Mesodermal cell (in vitro differentiated cells): ENCODE measurements at regions not wholly inside any gene's neighbourhood (a gene's known extent, or its start where the extent isn't known, plus 50 kb on each side); places are given as distances from the start of the nearest gene placed in this dataset.

Source experiments
- H3K27ac ChIP-seq: 2 replicates; pipeline ENCODE4 v1.7.0; 2013; ENCODE audit warnings: mild to moderate bottlenecking, low read depth, low read length, moderate library complexity; ENCODE audit not compliant: severe bottlenecking
- H3K36me3 ChIP-seq: 2 replicates; pipeline ENCODE4 v1.7.1; 2013; ENCODE audit warnings: mild to moderate bottlenecking, low read length, moderate library complexity; ENCODE audit not compliant: control insufficient read depth, insufficient read depth
- H3K4me1 ChIP-seq: one replicate; pipeline ENCODE4 v1.7.1; 2013; ENCODE audit warnings: mild to moderate bottlenecking, low read length; ENCODE audit not compliant: insufficient read depth, control insufficient read depth, poor library complexity, severe bottlenecking
- H3K4me3 ChIP-seq: 2 replicates; pipeline ENCODE4 v1.7.0; 2013; ENCODE audit warnings: low read length, control low read depth, mild to moderate bottlenecking; ENCODE audit not compliant: insufficient read depth, poor library complexity, severe bottlenecking; ENCODE audit errors: extremely low read depth
- H3K9me3 ChIP-seq: 2 replicates; pipeline ENCODE4 v1.7.1; 2013; ENCODE audit warnings: mild to moderate bottlenecking, low read length, moderate library complexity; ENCODE audit not compliant: control insufficient read depth
- WGBS, 2 experiments: methylation state at CpG; one replicate each; pipeline ENCODE4 v1.1.5; 2013; ENCODE audit warnings: missing lambda C conversion rate in 2 of 2; ENCODE audit not compliant: insufficient coverage in 2 of 2; 5-methylcytosine and 5-hydroxymethylcytosine counted together

DNA sequence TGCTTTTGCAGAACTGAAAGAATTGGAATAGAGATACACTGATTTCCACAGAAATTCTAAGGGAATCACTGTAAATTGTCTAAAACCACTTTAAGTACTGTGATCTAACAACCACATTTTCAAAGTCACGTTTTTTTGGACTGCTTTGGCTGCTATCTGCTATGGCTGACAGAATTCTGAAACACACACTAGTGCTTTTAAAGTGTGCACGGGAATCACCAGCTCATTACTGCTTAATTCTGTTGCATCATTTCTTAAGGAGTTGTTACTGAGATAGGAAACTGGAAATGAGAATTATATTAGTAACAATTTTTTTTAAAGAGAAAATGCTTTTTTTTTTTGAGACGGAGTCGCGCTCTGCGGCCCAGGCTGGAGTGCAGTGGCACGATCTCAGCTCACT, 716.5 kb upstream of the NRSN1 start:
- Histone ChIP-seq H3K4me1 (no peaks in the 10 kb centered on the region), H3K4me3 (no peak overlapping the region)
- WGBS, 2 experiments, result 77 to 80% methylated on average over 1 to 5 of the region's 7 CpGs

GRCh38 chr6:23410439-23410838, 715.6 kb upstream of the NRSN1 start:
- H3K4me1 ChIP-seq, result no peaks in the 10 kb centered on the region
- no peaks in the 10 kb centered on the region for H3K36me3 ChIP-seq
- WGBS, 2 experiments, result 87% methylated on average over 7 to 8 of the region's 8 CpGs
- H3K4me3 ChIP-seq, result no peak overlapping the region
- no peak overlapping the region for H3K27ac ChIP-seq
- H3K9me3 ChIP-seq, result no peaks in the 10 kb centered on the region

More for the DNA sequence above, 716.5 kb upstream of the NRSN1 start:
- no peaks in the 10 kb centered on the region for H3K36me3 ChIP-seq
- no peaks in the 10 kb centered on the region for H3K9me3 ChIP-seq
- H3K27ac ChIP-seq, result no peak overlapping the region

DNA sequence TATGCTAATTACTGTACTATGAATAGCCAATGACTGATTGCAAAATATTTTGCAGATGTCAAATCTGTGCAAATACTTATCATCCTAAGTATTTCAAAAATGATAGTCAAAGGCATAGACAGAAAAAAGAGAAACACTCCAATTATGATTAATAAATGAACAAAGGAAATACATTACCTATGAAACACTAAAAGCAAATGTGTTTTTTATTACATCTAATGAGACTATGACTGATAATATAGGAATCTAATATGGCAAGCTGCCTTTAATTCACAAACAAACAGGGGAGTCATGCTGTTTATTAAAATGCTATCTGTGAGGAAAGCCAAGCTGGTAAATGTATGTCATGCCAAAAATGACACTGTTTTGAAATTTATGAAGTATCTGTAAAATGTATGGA, 713.2 kb upstream of the NRSN1 start:
- no peaks in the 10 kb centered on the region for H3K36me3 ChIP-seq
- H3K9me3 ChIP-seq, result no peaks in the 10 kb centered on the region
- no peaks in the 10 kb centered on the region for H3K4me1 ChIP-seq

GRCh38 chr6:23413327-23414050, 712.5 kb upstream of the NRSN1 start:
- 100% methylated on average over 1 of the region's 2 CpGs; no CpG with 5 or more reads in 1 of the 2 experiments for WGBS, 2 experiments
- Histone ChIP-seq H3K9me3 (no peaks in the 10 kb centered on the region), H3K27ac (no peak overlapping the region), H3K4me3 (no peak overlapping the region), H3K36me3 (no peaks in the 10 kb centered on the region), H3K4me1 (no peaks in the 10 kb centered on the region)

More for the DNA sequence above, 713.2 kb upstream of the NRSN1 start:
- no peak overlapping the region for H3K4me3 ChIP-seq
- H3K27ac ChIP-seq, result no peak overlapping the region

DNA sequence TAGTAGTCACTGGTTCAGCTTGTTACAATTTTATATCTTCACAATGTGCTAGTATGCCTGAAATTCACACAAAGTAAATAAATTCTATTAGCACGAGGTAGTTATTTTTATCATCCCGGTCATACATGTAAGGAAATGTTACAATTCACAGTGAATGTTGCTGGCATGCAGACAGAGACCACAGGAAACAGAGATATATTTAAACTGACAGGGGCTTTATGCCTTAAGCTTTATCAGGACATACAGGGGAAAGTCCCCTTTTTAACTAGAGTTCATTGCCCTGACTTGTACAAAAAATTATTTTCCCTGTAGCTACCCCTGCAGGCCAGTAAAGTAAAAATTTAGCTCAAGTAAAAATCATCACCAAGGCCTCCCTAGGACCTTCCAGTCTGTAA, 712.0 kb upstream of the NRSN1 start:
- no peaks in the 10 kb centered on the region for H3K4me1 ChIP-seq
- WGBS, 2 experiments, result 80% methylated on average over 2 of the region's 2 CpGs; no CpG with 5 or more reads in 1 of the 2 experiments
- no peaks in the 10 kb centered on the region for H3K36me3 ChIP-seq
- no peak overlapping the region for H3K4me3 ChIP-seq
- H3K9me3 ChIP-seq, result no peaks in the 10 kb centered on the region
- H3K27ac ChIP-seq, result no peak overlapping the region

DNA sequence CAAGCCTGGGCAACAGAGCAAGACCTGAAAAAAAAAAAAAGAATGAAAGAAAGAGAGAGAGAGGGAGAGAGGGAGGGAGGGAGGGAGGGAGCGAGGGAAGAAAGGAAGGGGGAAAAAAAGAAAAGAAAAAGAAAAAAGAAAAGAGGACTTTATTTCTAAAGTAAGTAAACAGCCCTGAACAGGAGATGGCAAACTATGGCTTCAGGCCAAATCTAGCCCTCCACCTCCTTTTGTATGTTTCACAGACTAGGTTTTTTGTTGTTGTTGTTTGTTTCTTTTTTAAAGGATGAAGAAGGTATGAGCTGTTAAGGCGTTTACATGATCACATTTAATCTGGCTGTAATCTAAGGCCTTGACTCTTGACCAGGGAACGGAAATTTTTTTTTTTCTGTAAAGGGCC, 711.1 kb upstream of the NRSN1 start:
- H3K9me3 ChIP-seq, result no peaks in the 10 kb centered on the region
- WGBS, 2 experiments, result no CpG with 5 or more reads among the region's 3 CpGs
- no peak overlapping the region for H3K27ac ChIP-seq
- H3K4me1 ChIP-seq, result no peaks in the 10 kb centered on the region
- no peak overlapping the region for H3K4me3 ChIP-seq
- no peaks in the 10 kb centered on the region for H3K36me3 ChIP-seq

DNA sequence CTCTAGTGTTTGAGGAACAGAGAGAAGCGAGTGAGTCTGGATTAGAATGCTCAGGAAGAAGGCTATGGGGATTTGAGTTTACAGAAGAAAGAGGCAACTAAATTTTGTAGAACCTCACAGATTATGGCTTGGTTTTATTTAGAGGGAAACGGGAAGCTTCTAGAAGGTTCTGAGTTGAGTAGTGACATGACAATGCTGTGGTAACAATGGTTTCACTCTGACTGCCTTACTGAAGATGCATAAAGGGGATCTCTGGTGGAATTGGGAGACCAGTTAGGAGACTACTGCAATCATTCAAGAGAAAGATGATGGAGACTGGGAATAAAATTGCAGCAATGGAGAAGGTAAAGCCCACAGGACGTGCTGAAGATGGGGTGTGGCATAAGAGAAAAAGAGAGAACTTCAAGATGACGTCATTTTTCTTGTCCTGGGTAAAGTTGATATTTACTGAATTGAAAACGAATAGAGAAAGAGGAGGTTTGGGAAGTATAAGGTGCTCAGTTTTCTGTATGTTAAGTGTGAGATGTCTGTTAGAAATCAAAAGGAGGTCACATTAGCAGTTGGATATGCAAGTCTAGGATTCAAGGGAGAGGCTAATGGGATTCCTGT, 710.1 kb upstream of the NRSN1 start:
- H3K4me3 ChIP-seq, result no peak overlapping the region

DNA sequence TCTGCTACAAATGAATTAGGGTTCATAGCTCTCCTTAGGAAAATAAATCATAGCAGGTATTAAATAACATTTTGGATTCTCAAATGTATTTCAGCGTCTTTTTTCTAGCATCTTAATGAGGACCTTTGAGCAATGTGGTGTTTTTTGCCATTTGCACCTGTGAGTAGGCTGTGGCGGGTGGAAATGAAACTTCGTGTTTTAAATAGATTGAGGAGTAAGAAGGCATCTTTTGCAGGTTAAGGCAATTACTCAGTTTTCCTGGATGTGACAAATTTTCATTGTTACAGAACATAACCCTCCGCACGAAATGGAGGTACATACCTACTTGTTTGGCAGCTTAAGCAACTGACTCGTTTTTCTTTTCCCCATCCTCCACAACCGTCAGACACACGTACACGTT, 708.9 kb upstream of the NRSN1 start:
- Histone ChIP-seq H3K27ac (no peak overlapping the region), H3K4me1 (no peaks in the 10 kb centered on the region), H3K9me3 (no peaks in the 10 kb centered on the region), H3K36me3 (no peaks in the 10 kb centered on the region), H3K4me3 (no peak overlapping the region)
- 92 to 100% methylated on average over 1 to 4 of the region's 9 CpGs for WGBS, 2 experiments

More for the DNA sequence above, 710.1 kb upstream of the NRSN1 start:
- 89 to 90% methylated on average over 5 of the region's 5 CpGs for WGBS, 2 experiments
- Histone ChIP-seq H3K27ac (no peak overlapping the region), H3K36me3 (no peaks in the 10 kb centered on the region), H3K4me1 (no peaks in the 10 kb centered on the region), H3K9me3 (no peaks in the 10 kb centered on the region)

DNA sequence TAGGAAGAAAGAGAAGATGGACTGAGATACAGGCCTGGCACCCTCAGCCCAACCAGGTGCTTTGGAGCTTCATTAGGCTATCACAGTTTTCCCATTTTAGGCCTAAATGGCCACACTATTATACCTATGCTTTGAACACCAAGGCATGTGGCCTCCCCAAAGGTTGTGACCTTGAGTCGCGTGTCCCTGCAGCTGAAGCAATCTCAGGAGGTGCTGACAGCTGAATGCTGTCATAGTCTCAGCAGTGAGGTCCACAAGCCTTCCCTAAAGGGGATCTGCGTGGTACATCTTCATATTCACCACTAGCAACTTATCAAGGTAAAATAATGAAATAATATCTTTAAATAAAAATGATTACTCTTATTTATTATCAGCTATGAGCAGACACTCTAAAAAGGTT, 707.9 kb upstream of the NRSN1 start:
- H3K36me3 ChIP-seq, result no peaks in the 10 kb centered on the region
- no peak overlapping the region for H3K4me3 ChIP-seq
- H3K4me1 ChIP-seq, result no peaks in the 10 kb centered on the region
- no peaks in the 10 kb centered on the region for H3K9me3 ChIP-seq
- WGBS, 2 experiments, result 75 to 80% methylated on average over 2 of the region's 3 CpGs
- no peak overlapping the region for H3K27ac ChIP-seq

- Histone ChIP-seq H3K4me3 (no peak overlapping the region), H3K27ac (no peak overlapping the region), H3K9me3 (no peaks in the 10 kb centered on the region), H3K36me3 (no peaks in the 10 kb centered on the region), H3K4me1 (no peaks in the 10 kb centered on the region)
- WGBS, 2 experiments, result no CpG with 5 or more reads among the region's 1 CpG
Measured at GRCh38 chr6:23419046-23419445, 707.0 kb upstream of the NRSN1 start.

- H3K4me1 ChIP-seq, result no peaks in the 10 kb centered on the region
- H3K9me3 ChIP-seq, result no peaks in the 10 kb centered on the region
- H3K27ac ChIP-seq, result no peak overlapping the region
- H3K4me3 ChIP-seq, result no peak overlapping the region
- H3K36me3 ChIP-seq, result no peaks in the 10 kb centered on the region
- 80 to 86% methylated on average over 1 to 2 of the region's 4 CpGs for WGBS, 2 experiments
Measured at GRCh38 chr6:23420659-23421350, 705.2 kb upstream of the NRSN1 start.
